ENCODE measurements at regions not wholly inside any gene's neighbourhood (a gene's known extent, or its start where the extent isn't known, plus 50 kb on each side); places are given as distances from the start of the nearest gene placed in this dataset.

DNA sequence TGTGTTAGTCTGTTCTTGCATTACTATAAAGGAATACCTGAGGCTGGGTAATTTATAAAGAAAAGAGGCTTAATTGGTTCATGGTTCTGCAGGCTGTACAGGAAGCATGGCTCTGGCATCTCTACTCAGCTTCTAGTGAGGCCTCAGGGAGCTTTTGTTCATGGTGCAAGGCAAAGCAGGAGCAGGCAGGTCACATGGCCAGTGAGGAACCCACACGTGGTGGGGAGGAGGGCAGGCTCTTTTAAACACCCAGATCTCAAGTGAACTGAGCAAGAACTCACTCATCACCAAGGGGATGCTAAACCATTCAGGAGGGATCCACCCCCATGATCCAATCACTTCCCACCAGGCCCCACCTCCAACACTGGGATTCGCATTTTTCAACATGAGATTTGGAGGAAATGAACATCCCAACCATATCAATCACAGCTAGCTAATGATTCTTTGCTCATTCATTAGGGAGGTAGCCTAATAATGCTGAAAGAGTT is 51.4 kb upstream of the RAP1A start:
- DNase-seq (ENCODE audit: extremely low spot score), result no peak
- TF ChIP-seq, protein P1, sequence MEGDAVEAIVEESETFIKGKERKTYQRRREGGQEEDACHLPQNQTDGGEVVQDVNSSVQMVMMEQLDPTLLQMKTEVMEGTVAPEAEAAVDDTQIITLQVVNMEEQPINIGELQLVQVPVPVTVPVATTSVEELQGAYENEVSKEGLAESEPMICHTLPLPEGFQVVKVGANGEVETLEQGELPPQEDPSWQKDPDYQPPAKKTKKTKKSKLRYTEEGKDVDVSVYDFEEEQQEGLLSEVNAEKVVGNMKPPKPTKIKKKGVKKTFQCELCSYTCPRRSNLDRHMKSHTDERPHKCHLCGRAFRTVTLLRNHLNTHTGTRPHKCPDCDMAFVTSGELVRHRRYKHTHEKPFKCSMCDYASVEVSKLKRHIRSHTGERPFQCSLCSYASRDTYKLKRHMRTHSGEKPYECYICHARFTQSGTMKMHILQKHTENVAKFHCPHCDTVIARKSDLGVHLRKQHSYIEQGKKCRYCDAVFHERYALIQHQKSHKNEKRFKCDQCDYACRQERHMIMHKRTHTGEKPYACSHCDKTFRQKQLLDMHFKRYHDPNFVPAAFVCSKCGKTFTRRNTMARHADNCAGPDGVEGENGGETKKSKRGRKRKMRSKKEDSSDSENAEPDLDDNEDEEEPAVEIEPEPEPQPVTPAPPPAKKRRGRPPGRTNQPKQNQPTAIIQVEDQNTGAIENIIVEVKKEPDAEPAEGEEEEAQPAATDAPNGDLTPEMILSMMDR (IDR thresholded peaks at IDR 0.05; ENCODE audit: control extremely low read depth, extremely low read depth, low read depth, missing control alignments), result no peak
- ChIA-PET POLR2A (no interaction called here), CTCF (interaction anchor here (1.3 to 3.9 kb wide), 4 partner anchors 11 to 148 kb away, joined by 3 to 16 read pairs (median 8); no protein-coding TSS in a partner anchor)

All from GM10248 (cell line).